Stromal cell of bone marrow (primary cell): ENCODE measurements at regions not wholly inside any gene's neighbourhood (a gene's known extent, or its start where the extent isn't known, plus 50 kb on each side); places are given as distances from the start of the nearest gene placed in this dataset.
"Not testable (repeated sequence)": the region's sequence is repeated elsewhere in the genome, so short reads cannot be mapped to it uniquely, and the experiment has no call there.

Experiments
- DNase-seq: peaks from one replicate; pipeline ENCODE4 v3.0.0-alpha.2; 2012; ENCODE audit warnings: low read depth

GRCh38 chr11:129637473-129637872 is 178.2 kb upstream of the TMEM45B start:
- no peak for DNase-seq

- DNase-seq = no peak
These were observed 177.5 kb upstream of the TMEM45B start for GRCh38 chr11:129637983-129638776.

- DNase-seq = peak; percentile 93
These were observed 176.3 kb upstream of the TMEM45B start for GRCh38 chr11:129639300-129639699.

GRCh38 chr11:129640671-129641070 is 175.0 kb upstream of the TMEM45B start:
- DNase-seq = no peak

GRCh38 chr11:129643031-129643721 is 172.5 kb upstream of the TMEM45B start:
- peak; percentile 64 for DNase-seq

- DNase-seq = no peak
These were observed 171.3 kb upstream of the TMEM45B start for GRCh38 chr11:129644326-129644725.

GRCh38 chr11:129645943-129646342 is 169.7 kb upstream of the TMEM45B start:
- no peak for DNase-seq

- not testable (repeated sequence) for DNase-seq
These were observed 165.6 kb upstream of the TMEM45B start for GRCh38 chr11:129650044-129650443.

GRCh38 chr11:129652835-129653234 is 162.8 kb upstream of the TMEM45B start:
- DNase-seq = peak; percentile 69

GRCh38 chr11:129655247-129655832 is 160.3 kb upstream of the TMEM45B start:
- DNase-seq = no peak

GRCh38 chr11:129657866-129658525 is 157.7 kb upstream of the TMEM45B start:
- DNase-seq = no peak

GRCh38 chr11:129658526-129658867 is 157.2 kb upstream of the TMEM45B start:
- DNase-seq = no peak

- DNase-seq = no peak
These were observed 134.7 kb upstream of the TMEM45B start for GRCh38 chr11:129680907-129681306.

GRCh38 chr11:129681344-129682114 is 134.1 kb upstream of the TMEM45B start:
- no peak for DNase-seq

- no peak for DNase-seq
These were observed 129.4 kb upstream of the TMEM45B start for GRCh38 chr11:129686269-129686668.

GRCh38 chr11:129691142-129691541 is 124.5 kb upstream of the TMEM45B start:
- no peak for DNase-seq

GRCh38 chr11:129694538-129694937 is 121.1 kb upstream of the TMEM45B start:
- DNase-seq = no peak

GRCh38 chr11:129694966-129695365 is 120.7 kb upstream of the TMEM45B start:
- DNase-seq = no peak

- DNase-seq = no peak
These were observed 119.9 kb upstream of the TMEM45B start for GRCh38 chr11:129695571-129696308.

- DNase-seq = no peak
These were observed 119.2 kb upstream of the TMEM45B start for GRCh38 chr11:129696309-129696989.

GRCh38 chr11:129698212-129698611 is 117.4 kb upstream of the TMEM45B start:
- DNase-seq = no peak
